Skeletal muscle cell (primary cell): ENCODE measurements at regions not wholly inside any gene's neighbourhood (a gene's known extent, or its start where the extent isn't known, plus 50 kb on each side); places are given as distances from the start of the nearest gene placed in this dataset.
"Not testable (repeated sequence)": the region's sequence is repeated elsewhere in the genome, so short reads cannot be mapped to it uniquely, and the experiment has no call there.

ENCODE experiments used
- DNase-seq: peaks from one replicate; pipeline ENCODE4 v3.0.0-alpha.2; 2010; ENCODE audit warnings: low read depth
- H3K4me3 ChIP-seq: 2 replicates; pipeline ENCODE4 v1.5.1; 2011; ENCODE audit warnings: low read depth, mild to moderate bottlenecking, control low read depth, low read length, moderate library complexity

DNA sequence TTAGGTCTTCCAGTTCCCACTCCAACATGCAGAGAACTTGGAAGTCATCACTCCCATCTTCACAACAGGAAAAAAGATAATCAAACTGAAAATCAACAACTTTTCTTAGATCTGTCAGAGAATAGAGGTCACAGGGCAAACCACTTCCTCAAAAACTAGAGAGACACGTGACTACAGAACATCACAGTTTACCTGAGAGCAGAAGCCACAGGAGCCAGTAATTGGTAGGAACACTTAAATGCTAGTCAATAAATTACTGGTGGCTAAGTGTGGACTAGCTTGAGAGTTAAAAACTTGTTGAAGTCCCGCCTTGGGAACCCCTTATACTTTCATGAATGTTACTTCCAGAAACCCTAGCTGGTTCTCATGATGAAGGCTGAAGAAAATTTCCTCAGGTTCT lies 81.1 kb downstream of the THSD1 start:
- not testable (repeated sequence) for DNase-seq

DNA sequence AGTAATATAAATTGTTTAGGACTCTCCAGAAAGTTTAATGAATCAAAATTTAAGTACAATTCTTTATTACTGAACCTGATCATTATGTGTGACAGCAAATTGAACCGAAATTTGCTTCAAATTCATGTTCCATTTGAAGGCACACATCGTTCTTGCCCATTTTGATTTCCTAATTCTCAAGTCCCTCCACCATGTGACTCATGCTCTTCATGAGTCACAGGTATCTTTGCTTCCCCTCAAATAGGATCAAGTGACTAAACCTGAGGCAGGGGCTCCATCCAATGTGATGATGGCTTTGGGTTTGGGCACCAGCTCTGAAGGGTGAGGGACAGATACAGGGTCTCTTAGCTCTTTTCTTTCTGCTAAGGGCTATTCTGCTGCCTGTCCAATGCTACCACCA lies 86.1 kb downstream of the THSD1 start:
- no peak overlapping the region for H3K4me3 ChIP-seq
- DNase-seq: no peak

More for the DNA sequence above, 81.1 kb downstream of the THSD1 start:
- not testable (repeated sequence) for H3K4me3 ChIP-seq

GRCh38 chr13:52309833-52310232 lies 96.1 kb downstream of the THSD1 start:
- not testable (repeated sequence) for H3K4me3 ChIP-seq, DNase-seq

- DNase-seq, H3K4me3 ChIP-seq: not testable (repeated sequence)
These were observed 99.6 kb downstream of the THSD1 start for GRCh38 chr13:52306336-52306735.

- H3K4me3 ChIP-seq, DNase-seq: not testable (repeated sequence)
These were observed 102.9 kb downstream of the THSD1 start for GRCh38 chr13:52303098-52303497.

- not testable (repeated sequence) for H3K4me3 ChIP-seq, DNase-seq
These were observed 103.3 kb downstream of the THSD1 start for GRCh38 chr13:52302688-52303087.

- peak; percentile 33 for DNase-seq
- not testable (repeated sequence) for H3K4me3 ChIP-seq
These were observed 104.1 kb downstream of the THSD1 start for GRCh38 chr13:52301810-52302400.

GRCh38 chr13:52298079-52298661 lies 107.8 kb downstream of the THSD1 start:
- not testable (repeated sequence) for H3K4me3 ChIP-seq, DNase-seq

- DNase-seq, H3K4me3 ChIP-seq: not testable (repeated sequence)
These were observed 117.1 kb downstream of the THSD1 start for GRCh38 chr13:52288891-52289290.

- not testable (repeated sequence) for DNase-seq, H3K4me3 ChIP-seq
These were observed 122.0 kb upstream of the NEK3 start for GRCh38 chr13:52281387-52281786.

- DNase-seq, H3K4me3 ChIP-seq: not testable (repeated sequence)
These were observed 120.0 kb upstream of the NEK3 start for GRCh38 chr13:52279408-52279807.

- not testable (repeated sequence) for H3K4me3 ChIP-seq, DNase-seq
These were observed 94.9 kb upstream of the NEK3 start for GRCh38 chr13:52254299-52254698.

DNA sequence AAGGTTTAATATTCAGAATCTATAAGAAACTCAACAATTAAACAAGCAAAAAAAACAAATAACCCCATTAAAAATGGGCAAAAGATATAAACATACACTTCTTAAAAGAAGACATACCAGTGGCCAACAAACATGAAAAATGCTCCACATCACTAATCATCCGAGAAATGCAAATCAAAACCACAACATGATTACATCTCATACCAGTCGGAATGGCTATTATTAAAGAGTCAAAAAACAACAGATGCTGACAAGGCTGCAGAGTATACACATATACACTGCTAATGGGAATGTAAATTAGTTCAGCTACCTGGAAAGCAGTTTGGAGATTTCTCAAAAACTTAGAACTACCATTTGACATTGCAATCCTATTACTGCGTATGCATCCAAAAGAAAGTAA lies 81.4 kb upstream of the NEK3 start:
- DNase-seq, H3K4me3 ChIP-seq: not testable (repeated sequence)

GRCh38 chr13:52235900-52236595 lies 76.7 kb upstream of the NEK3 start:
- DNase-seq: peak; percentile 44
- not testable (repeated sequence) for H3K4me3 ChIP-seq

DNA sequence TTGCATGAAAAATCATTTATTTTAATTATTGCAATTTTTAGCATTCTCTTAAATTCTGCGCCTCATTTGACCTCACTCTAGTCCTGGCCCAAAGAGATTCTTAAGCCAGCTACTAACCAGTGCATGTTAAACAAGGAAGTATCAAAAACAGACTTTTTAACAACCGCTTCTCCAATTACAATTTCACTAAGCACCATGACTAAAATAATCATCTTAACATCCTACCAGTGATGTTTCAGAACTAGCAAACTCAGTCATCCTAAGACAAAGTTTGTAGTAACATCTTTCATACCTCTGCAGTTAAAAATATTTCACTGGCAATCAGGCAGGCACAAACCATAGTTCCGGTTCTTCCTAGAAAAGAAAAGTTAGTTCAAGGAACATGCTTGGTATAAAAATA lies 75.5 kb upstream of the NEK3 start:
- not testable (repeated sequence) for DNase-seq

DNA sequence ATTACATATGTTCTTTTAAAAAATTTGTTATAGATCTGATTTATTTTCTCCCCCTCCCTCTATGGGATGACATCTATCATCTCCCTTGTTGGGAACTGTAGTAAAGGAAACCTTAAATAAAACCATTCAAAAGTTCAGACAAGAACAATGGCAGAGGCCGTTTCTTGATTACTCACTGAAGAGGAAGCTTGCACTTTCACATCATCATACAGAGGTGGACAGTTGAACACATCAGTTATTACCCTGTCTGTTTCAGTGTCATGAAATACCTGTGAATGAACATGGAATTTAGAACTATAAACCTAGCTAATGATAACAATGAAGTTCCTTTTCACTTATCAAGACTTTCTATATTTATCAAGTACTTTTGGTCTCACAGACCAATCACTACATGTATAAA lies 63.7 kb upstream of the NEK3 start:
- DNase-seq, H3K4me3 ChIP-seq: not testable (repeated sequence)

More for the DNA sequence above, 75.5 kb upstream of the NEK3 start:
- H3K4me3 ChIP-seq: not testable (repeated sequence)

DNA sequence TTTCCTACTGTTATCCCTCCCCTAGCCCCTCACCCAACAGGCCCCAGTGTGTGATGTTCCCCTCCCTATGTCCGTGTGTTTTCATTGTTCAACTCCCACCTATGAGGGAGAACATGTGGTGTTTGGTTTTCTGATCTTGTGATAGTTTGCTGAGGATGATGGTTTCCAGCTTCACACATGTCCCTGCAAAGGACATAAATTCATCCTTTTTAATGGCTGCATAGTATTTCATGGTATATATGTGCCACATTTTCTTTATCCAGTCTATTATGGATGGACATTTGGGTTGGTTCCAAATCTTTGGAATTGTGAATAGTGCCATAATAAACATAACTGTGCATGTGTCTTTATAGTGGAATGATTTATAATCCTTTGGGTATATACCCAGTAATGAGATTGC lies 54.5 kb upstream of the NEK3 start:
- H3K4me3 ChIP-seq, DNase-seq: not testable (repeated sequence)

DNA sequence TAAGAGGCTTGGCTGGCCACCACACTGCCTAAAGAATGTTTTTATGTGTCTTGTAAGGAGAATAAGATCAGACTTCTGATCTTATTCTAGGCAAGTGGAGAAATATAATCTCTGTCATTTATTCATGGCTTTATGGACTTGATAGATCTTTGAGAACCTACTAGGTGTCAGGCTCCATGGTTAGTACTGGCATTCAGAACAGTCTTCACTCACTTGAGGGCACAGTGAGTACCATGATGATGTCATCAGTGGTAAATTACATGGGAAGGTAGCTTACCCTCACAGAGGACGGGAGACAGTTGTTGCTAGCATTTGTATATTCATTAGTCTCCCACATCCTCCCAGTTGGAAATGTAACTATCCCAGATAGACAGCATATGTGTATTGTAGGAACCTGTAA lies 53.5 kb upstream of the NEK3 start:
- DNase-seq: not testable (repeated sequence)

GRCh38 chr13:52211416-52211776 lies 52.0 kb upstream of the NEK3 start:
- not testable (repeated sequence) for H3K4me3 ChIP-seq, DNase-seq

More for the DNA sequence above, 53.5 kb upstream of the NEK3 start:
- not testable (repeated sequence) for H3K4me3 ChIP-seq

DNA sequence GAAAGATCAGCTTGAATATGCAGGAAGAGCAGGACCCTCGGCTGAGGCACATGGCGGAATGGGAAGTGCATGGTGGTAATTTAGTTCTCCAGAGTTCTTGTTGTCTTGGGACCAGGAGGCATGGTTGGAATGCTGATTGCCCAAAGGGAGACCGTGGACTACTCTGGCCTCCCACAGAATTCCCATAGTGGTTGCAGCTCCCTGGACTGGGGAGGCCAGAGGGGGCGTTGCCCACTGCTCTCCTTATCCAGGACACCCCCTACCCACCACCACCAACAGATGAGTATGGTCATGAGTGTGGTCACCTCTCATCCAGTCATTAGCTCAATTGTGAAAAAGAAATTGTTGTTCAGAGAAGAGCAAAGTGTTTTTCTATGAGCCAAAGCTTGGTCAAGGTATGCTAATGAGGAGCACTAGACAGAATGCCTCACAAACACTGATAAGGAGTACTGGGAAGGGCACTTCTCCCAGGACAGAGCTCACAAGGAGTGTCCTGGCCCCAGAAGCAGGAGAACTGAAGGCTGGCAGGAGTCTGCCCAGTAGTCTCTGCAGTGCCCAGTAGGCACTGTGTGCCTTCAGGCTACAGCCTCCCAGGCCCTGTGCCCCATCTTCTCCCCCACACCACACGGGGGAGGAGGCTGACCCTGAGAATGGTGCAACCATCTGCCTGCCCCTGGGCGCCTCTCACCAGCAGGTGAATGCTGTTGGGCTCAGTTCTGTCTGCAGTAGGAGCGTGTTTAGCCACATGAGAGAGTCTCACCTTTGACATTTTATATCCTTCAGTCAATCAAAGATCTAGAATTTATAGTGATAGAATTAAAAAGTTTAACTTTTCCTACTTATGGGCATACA lies 51.4 kb upstream of the NEK3 start:
- DNase-seq, H3K4me3 ChIP-seq: not testable (repeated sequence)
